ENCODE measurements at regions not wholly inside any gene's neighbourhood (a gene's known extent, or its start where the extent isn't known, plus 50 kb on each side); places are given as distances from the start of the nearest gene placed in this dataset.

- TF ChIP-seq POLR2AphosphoS5 (IDR thresholded peaks at IDR 0.05) = peak in 2 of 4 donors; percentile 27 to 47
- TF ChIP-seq EP300 (IDR thresholded peaks at IDR 0.05) = no peak
- 83 to 91% methylated on average over 4 of the region's 4 CpGs for WGBS, 2 donors
- no peaks in the 10 kb centered on the region for H3K9me3 ChIP-seq
- peaks cover 0 to 3% (median 0%) of the 10 kb centered on the region in 3 donors for H3K27me3 ChIP-seq
- DNase-seq = no peak
- H3K27ac ChIP-seq = no peak overlapping the region
- intact Hi-C loops (cut with DNase I) = no loop called here
- peaks cover 0 to 8% (median 0%) of the 10 kb centered on the region in 4 donors for H3K4me1 ChIP-seq
- H3K4me3 ChIP-seq = no peak overlapping the region
- H3K36me3 ChIP-seq = no peaks in the 10 kb centered on the region
These were observed 64.8 kb downstream of the PJA1 start for GRCh38 chrX:69100478-69100877.

- Histone ChIP-seq H3K4me3 (no peak overlapping the region), H3K27me3 (no peaks in the 10 kb centered on the region), H3K4me1 (peaks cover 0 to 8% (median 0%) of the 10 kb centered on the region in 4 donors), H3K9me3 (no peaks in the 10 kb centered on the region), H3K27ac (no peak overlapping the region), H3K36me3 (no peaks in the 10 kb centered on the region)
- no peak for TF ChIP-seq POLR2A (IDR thresholded peaks at IDR 0.05)
- TF ChIP-seq EP300 (IDR thresholded peaks at IDR 0.05) = no peak
- no peak for TF ChIP-seq CTCF (IDR thresholded peaks at IDR 0.05)
- no peak for TF ChIP-seq POLR2AphosphoS5 (IDR thresholded peaks at IDR 0.05)
- 92% methylated on average over 14 of the region's 14 CpGs for WGBS, 2 donors
- intact Hi-C loops (cut with DNase I) = no loop called here
- no peak for DNase-seq
These were observed 67.6 kb downstream of the PJA1 start for GRCh38 chrX:69097451-69098236.

GRCh38 chrX:69096963-69097362 is 68.3 kb downstream of the PJA1 start:
- Histone ChIP-seq H3K4me3 (no peak overlapping the region), H3K36me3 (no peaks in the 10 kb centered on the region), H3K27ac (no peak overlapping the region), H3K9me3 (no peaks in the 10 kb centered on the region), H3K4me1 (peaks cover 0 to 8% (median 0%) of the 10 kb centered on the region in 4 donors), H3K27me3 (no peaks in the 10 kb centered on the region)
- WGBS, 2 donors = 82 to 86% methylated on average over 7 of the region's 7 CpGs
- intact Hi-C loops (cut with DNase I) = no loop called here
- TF ChIP-seq POLR2AphosphoS5 (IDR thresholded peaks at IDR 0.05) (no peak), EP300 (IDR thresholded peaks at IDR 0.05) (no peak), CTCF (IDR thresholded peaks at IDR 0.05) (no peak), POLR2A (IDR thresholded peaks at IDR 0.05) (no peak)
- DNase-seq = no peak

- intact Hi-C loops (cut with DNase I) = loop anchor here (2.0 kb wide), 2 partner anchors 126 to 192 kb away; no protein-coding TSS in a partner anchor
- TF ChIP-seq CTCF (IDR thresholded peaks at IDR 0.05) = no peak
- no peak for TF ChIP-seq EP300 (IDR thresholded peaks at IDR 0.05)
- no peak for TF ChIP-seq POLR2AphosphoS5 (IDR thresholded peaks at IDR 0.05)
- TF ChIP-seq POLR2A (IDR thresholded peaks at IDR 0.05) = no peak
- no peaks in the 10 kb centered on the region for H3K27me3 ChIP-seq
- no peak overlapping the region for H3K4me3 ChIP-seq
- no peaks in the 10 kb centered on the region for H3K4me1 ChIP-seq
- no peaks in the 10 kb centered on the region for H3K9me3 ChIP-seq
- no peaks in the 10 kb centered on the region for H3K36me3 ChIP-seq
- no peak for DNase-seq
- 83 to 94% methylated on average over 3 of the region's 3 CpGs for WGBS, 2 donors
- H3K27ac ChIP-seq = no peak overlapping the region
These were observed 70.1 kb downstream of the PJA1 start for GRCh38 chrX:69094977-69095669.

Measured in sigmoid colon (tissue), 6 donors.